CD14-positive monocyte (primary cell): ENCODE measurements at regions not wholly inside any gene's neighbourhood (a gene's known extent, or its start where the extent isn't known, plus 50 kb on each side); places are given as distances from the start of the nearest gene placed in this dataset. TPM values are rescaled to one million over a fixed set of nuclear protein-coding genes. Genes with fewer than 3 reads are reported as not detected.

Experiments
- small RNA-seq: library from RNA; depleted of rRNA; stranded (forward); fragments of <200 nt; gene quantifications from one replicate; pipeline ENCODE3, GENCODE V24; 2012; ENCODE audit warnings: low read depth; ENCODE audit not compliant: insufficient read length

Small RNAs in the stretch of these regions (small RNA-seq; reads per million reads assigned to genes)
- gene AC010385.1 (not detected), gene AC010385.3 (not detected), gene AC026421.1 (not detected), gene AC114300.1 (not detected), gene LSP1P3 (not detected), gene RF00425 (not detected), gene RNU6-738P (3.3 reads per million, percentile 29 among the genes with 10 or more reads in this experiment), gene RNU6-909P (not detected), gene UBL5P1 (not detected)
